ENCODE measurements at regions not wholly inside any gene's neighbourhood (a gene's known extent, or its start where the extent isn't known, plus 50 kb on each side); places are given as distances from the start of the nearest gene placed in this dataset.
"Not testable (repeated sequence)": the region's sequence is repeated elsewhere in the genome, so short reads cannot be mapped to it uniquely, and the experiment has no call there.

DNA sequence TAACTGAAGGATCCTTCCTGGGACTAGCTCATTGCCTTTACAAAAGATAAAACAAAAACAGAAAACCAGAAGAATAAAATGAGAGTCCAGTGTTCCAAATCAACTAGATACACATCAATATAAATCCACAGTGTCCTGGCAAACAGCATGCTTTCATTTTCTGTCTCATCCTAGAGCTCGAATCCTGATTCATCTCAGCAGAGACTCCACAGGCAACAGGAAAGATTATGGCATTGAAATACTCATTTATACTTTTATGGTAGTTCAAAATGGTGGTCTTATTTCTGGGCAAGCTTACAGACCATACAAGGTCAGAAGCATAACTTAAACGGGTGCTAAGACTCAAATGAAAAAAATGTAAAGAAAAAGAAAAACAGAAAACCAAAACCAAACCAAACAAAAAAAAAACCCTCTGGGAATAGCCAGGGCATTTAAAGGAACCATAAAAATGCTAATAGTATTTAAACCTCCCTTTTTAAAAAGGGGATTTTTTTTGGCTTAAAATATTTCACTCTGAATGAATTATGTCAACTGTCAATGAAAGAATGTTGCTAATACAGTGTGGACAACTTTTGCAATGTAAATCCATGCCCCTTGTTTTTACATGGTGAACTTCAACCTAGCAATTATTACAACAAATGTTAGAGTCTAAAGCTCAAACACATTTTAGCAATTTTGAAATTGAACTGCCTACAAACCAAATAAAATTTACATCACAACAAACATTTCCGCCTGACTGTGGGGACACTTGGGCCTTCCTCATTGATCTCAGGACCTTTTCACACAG, 57.9 kb downstream of the GPR101 start:
- DNase-seq (ENCODE audit: low spot score), result no peak

DNA sequence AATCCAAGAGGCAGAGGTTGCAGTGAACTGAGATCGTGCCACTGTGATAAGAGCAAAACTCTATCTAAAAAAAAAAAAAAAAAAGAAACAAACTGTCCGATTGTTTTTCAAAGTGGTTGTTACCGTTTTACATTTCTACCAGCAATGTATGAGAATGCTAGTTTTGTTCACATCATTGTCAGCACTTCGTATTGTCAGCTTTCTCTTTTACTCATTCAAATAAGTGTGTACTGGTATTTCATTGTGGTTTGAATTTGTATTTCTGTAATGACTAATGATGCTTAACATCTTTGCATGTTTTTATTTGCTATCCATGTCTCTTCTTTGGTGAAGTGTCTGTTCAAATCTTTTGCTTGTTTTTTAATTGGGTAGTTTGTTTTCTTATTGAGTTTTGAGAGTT, 65.8 kb downstream of the GPR101 start:
- DNase-seq (ENCODE audit: low spot score), result no peak

DNA sequence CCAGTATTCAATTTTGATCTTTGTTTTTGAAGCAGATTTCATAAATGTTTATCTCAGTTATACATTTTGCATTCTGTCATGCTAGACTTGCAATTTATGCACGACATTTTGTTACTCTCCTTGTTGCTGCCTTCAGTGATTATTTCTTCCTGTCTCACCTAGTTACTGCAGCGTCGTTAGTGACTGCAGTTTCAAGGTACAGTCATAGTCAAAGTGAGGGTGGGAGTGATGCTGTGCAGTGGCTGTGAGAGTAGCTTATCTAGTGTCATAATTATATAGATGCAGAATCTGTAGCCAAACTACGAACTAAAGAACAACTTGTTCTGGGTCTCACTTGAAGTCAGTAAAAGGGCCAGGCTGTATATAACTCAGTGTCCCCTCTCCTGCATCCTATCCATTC, 69.8 kb downstream of the GPR101 start:
- no peak for DNase-seq (ENCODE audit: low spot score)

DNA sequence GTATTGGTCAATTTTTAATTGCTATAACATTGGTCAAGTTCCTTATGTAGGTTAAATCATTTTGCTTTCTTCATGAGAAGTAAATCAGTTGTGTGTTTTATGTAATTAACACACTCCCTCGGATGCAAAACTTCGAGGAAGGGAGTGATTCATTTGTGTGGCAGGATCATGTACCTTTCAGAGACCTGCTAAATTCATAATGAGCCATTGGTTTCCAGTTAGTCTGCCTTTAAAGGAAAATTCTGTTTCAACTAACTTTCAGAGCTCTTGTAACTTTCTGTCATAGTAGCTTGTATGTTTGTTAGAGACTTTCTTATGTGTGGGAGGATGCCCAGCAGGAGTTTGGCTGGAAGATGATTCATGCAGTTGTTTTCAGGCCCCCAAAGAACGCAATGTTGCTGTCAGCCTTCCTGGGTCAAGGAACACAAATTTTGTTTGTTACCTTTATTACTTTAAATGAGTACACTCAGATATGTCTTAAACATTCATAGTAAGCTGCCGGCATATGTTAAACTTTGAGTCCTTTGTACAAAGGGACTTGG, 72.1 kb downstream of the GPR101 start:
- no peak for DNase-seq (ENCODE audit: low spot score)

DNA sequence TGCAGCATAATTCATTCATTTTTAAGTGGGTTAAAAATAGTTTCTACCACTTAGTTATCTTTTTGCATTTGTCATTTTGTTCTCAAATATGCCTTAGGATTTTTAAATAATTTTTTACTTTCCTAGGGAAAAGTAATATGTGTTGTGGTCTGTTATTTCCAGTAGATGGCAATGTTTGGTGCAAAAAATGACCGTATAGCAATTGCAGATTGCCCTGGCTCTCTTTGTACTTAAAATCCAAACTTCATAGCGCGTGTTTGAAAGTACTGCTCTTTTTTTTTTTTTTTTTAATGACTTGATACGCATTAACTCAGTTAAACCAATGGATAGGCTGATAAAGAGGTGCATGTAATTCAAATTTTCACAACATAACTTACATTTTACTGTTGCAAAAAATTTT, 74.4 kb upstream of the RBMX start:
- DNase-seq (ENCODE audit: low spot score), result peak; percentile 21

DNA sequence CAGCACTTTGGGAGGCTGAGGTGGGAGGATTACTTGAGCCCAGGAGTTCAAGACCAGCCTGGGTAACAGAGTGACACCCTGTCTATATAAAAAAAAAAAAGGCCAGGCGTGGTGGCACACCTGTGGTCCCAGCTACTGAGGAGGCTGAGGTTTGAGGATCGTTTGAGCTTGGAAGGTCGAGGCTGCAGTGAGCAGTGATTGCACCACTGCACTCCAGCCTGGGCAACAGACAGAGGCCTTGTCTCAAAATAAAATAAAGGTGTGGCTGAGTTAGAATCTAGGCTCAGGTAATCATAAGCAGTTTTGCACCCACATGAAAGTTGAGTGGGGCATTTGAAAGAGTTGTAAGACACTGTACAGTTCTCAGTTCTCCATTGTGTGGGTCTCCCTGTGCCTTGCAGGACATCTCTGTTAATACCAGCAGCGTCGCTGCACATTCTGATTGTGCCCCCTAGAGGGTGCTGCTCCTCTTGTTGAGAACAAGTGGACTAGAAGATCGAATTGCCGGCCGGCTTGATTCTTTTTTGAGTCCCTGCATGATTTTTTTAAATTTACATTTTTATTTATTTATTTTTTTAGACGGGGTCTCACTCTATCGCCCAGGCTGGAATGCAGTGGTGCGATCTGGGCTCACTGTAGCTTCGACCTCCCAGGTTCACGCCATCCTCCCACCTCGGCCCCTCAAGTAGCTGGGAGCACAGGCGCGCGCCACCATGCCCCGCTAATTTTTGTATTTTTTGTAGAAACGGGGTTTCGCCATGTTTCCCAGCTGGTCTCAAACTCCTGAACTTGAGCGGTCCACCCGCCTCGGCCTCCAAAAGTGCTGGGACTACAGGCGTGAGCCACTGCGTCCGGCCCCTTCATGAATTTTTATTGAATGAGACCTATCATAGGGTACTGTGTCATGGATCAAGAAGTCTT, 73.6 kb upstream of the RBMX start:
- DNase-seq (ENCODE audit: low spot score), result peak; percentile 62

DNA sequence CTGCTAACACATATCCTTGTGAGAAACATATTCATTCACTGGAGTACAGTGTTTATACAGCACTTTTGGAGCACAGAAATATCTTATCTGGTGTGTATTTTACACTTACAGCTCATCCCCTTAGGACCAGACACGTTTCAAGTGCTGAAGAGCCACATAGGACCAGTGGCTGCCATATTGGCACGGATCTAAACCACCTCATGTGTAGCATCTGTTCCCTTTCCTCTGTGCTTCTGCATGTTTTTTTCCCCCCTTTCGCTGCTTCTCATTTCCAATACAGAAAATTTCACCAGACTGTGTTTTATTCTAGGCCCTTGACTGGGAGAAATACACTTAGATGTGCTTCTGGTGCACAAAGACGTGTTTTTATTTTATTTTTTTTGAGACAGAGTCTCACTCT, 69.7 kb upstream of the RBMX start:
- no peak for DNase-seq (ENCODE audit: low spot score)

DNA sequence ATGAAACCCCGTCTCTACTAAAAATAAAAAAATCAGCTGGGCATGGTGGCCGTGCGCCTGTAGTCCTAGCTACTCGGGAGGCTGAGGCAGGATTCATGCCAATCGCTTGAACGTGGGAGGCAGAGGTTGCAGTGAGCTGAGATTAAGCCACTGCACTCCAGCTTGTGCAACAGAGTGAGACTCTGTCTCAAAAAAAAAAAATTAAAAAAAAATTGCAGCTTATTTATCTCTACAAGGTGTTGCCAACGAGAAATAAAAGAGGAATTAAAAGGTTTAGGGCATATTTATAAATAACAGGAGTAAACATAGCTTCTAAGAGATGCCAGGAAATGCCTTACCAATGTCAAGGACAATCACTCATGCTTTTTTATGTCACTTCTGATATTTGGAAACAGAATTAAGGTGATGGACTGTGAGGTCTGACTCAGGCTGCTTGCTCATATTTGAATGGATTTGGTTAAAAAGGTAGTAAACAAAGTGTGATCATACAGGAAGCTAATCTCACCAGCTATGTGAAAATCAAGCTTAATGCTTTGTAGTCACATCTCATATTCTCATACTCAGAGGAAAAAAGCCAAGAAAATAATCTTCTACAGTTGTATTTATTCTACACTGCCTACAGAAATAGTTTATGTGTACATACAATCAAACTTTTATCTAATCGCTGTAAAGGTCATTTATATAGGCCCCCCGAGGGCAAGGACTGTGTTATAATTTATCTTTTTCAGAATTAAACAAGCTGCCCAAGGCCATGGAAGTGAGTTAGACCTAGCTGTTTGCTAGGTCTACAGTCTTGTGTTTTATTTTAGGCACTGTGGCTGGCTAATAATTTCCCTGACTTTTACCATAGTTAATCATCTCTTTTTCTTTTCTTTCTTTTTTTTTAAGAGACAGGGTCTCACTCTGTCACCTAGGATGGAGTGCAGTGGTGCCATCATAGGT, 61.1 kb upstream of the RBMX start:
- no peak for DNase-seq (ENCODE audit: low spot score)

DNA sequence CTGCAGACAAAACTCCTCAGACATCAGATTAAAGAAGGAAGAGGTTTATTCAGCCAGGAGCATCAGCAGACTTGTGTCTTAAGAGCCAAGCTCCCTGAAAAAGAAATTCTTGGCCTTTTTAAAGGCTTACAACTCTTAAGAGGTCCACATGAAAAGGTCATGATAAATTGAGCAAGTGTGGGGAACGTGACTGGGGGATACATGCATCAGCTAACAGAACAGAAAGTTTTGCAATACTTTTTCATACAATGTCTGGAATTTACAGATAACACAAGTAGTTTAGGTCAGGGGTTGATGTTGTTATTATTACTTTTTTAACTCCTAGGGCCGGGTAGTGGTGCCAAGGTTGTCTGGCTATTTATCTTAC, 55.6 kb upstream of the RBMX start:
- no peak for DNase-seq (ENCODE audit: low spot score)

DNA sequence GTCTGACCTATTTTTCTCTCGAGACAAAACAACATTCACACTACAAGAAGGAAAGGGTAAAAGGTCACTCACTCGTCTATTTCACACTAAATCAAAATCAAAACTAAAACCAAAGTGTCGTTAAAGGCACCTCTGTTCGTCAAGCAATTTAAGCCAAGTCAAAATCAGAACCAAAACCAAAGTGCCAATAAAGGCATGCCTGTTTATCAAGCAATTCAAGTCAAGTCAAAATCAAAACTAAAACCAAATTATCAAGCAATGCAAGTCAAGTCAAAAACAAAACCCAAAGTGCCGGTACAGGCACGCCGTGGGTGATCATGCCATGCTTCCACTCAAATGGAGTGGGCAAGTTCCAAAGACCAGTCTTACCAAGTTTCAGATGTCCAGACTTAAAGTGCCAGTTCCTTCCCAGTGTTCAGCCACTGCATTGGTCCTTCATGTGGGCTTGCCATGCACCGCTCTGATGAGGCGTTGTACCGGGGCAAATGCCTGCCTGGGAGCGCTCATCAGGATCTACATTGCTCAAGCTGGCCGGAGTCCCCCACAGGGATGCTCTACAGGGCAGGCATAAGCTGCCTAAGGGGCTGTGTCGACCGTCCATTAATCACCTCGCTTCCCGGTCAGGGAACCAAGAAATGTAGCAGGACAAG, 55.1 kb upstream of the RBMX start:
- not testable (repeated sequence) for DNase-seq (ENCODE audit: low spot score)

DNA sequence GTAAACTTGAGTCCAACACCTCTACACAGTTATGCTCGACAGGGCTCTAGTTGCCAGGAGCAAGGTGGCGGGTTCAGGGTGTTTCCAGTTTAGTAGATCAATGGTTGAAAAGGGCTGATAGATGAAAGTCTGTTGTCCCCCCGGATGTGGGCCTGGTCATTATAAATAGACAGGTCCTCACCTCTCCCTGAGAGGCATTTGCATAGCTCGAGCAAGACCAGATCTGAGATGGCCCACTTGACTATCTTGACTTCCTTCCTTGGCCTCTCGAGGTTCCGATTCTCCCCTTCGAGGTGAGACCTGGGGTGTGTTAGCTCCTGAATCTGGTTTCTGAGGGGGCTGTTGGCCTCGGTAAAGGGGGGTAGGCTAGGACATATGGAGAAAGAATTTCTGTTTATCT, 54.1 kb upstream of the RBMX start:
- not testable (repeated sequence) for DNase-seq (ENCODE audit: low spot score)

DNA sequence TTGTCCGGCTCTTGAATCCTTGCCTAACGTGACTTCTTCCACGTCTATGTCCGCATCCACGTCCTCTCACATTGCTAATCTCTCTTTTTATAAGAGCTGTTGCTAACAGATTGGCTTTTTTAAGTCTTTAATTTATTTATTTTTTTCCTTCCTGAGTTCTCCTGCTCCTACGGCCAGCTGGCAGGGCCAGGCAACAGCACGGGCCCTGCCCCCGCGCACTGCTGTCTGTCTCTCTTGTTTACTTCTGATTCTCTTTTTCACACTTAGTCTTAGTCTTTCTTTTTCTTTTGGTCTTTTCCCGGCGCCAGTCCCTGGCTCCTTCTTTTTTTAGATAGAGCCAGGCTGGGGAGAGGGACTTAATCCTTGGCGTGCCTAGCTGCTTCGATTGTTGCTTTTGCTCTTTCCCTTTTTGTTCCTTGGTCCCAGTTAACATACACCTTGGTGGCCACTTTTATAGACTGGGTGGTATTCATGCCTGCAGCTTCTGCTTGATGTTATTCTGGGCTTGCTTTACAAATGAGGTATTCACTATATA, 53.2 kb upstream of the RBMX start:
- no peak for DNase-seq (ENCODE audit: low spot score)

DNA sequence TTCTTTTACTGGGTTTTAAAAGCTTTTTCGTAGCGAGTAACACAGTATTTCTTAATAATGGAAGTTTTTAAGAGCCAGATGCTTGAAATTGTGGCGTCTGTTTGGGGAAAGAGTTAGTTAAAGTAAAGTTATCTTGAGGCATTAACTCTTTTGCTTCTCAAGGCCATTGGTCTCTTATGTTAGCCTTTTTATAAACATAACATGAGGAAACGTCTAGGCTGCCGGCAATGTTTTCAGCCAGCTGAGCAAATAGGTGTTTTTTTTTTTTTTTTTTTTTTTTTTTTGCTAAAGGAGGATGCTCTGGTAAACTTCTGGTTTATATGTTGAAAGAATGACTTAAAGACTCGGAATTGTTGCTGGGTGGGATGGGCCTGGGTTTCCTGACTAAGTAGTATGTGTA, 51.1 kb upstream of the RBMX start:
- no peak for DNase-seq (ENCODE audit: low spot score)
